Thyroid gland (tissue), 4 donors: ENCODE measurements at regions not wholly inside any gene's neighbourhood (a gene's known extent, or its start where the extent isn't known, plus 50 kb on each side); places are given as distances from the start of the nearest gene placed in this dataset.

Experiments used
- DNase-seq, 2 donors: peaks; one replicate each; pipeline ENCODE4 v3.0.0-alpha.2; 2019
- H3K27ac ChIP-seq, 3 donors: fragments of 200-600 bp; sonication (generic); 1 replicate in 2 of 3; 2 replicates in 1 of 3; pipeline ENCODE4 v1.5.1; 2016 to 2019; ENCODE audit warnings: mild to moderate bottlenecking in 1 of 3, moderate library complexity in 1 of 3
- H3K27me3 ChIP-seq: fragments of 200-600 bp; sonication (generic); one replicate; pipeline ENCODE4 v1.5.1; 2019
- H3K36me3 ChIP-seq, 2 donors: fragments of 200-600 bp; sonication (generic); one replicate each; pipeline ENCODE4 v1.5.1; 2016 to 2019
- H3K4me1 ChIP-seq, 2 donors: fragments of 200-600 bp; sonication (generic); one replicate each; pipeline ENCODE4 v1.5.1; 2017 to 2019
- H3K4me3 ChIP-seq, 3 donors: fragments of 200-600 bp; sonication (generic); replicated peaks in 1 of 3; 1 replicate in 2 of 3; 2 replicates in 1 of 3; pipeline ENCODE4 v1.5.1; 2016; ENCODE audit warnings: mild to moderate bottlenecking in 1 of 3
- H3K9me3 ChIP-seq: fragments of 200-600 bp; sonication (generic); one replicate; pipeline ENCODE4 v1.5.1; 2017
- CTCF ChIP-seq, 6 experiments: fragments of 200-600 bp in 3 of 6; fragments of 450-650 bp in 3 of 6; sonication (generic) in 3 of 6; IDR thresholded peaks; one replicate each; pipeline ENCODE4 v1.5.1; 2016 to 2019; ENCODE audit warnings: antibody characterized with exemption in 6 of 6, mild to moderate bottlenecking in 2 of 6, inconsistent platforms in 1 of 6, moderate library complexity in 1 of 6
- POLR2A ChIP-seq, 2 donors: fragments of 450-650 bp; IDR thresholded peaks; one replicate each; pipeline ENCODE4 v1.6.1; 2017; ENCODE audit warnings: antibody characterized with exemption in 2 of 2, mild to moderate bottlenecking in 2 of 2, moderate library complexity in 1 of 2
- WGBS, 2 donors: methylation state at CpG; one replicate each; pipeline ENCODE4 v1.1.5; 2017; 5-methylcytosine and 5-hydroxymethylcytosine counted together
- intact Hi-C: fragments of 100-400 bp; cut with DNase I; formaldehyde crosslinking; loops from one replicate; pipeline ENCODE4 v1.15.1; 2023

DNA sequence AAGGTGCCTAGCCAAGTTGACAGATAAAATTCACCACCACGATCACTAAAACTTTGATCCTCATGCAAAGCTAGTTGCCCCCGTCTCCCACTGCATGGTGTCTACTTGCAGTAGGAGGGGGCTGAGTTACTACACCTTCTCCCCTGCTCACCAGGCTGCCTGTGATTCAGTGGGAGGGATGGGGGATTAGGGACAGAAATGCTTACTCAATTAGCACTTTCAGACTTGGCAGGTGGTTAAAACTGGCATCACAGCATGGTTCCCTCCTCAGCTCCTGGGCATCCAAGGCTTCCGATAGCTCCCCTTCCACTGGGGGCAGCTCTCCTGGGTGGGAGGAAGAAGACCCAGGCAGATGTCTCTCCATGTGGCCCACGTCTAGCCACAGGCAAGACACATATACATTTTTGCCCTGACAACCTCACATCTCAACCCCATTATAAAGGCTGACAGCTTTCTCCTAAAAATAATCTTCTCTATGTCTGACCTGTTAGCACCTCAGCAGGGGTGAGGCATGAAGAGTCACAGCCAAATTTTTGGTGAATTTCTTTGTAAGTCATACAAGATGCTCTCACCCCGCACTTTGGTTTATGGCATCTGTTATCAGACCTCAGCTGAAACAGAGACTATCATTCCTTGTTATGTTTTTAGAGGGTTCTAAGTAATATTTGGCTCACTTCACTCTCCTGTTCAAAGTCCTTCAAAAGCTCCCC is 369.0 kb downstream of the SV2B start:
- Histone ChIP-seq H3K36me3 (no peaks in the 10 kb centered on the region), H3K27me3 (no peaks in the 10 kb centered on the region), H3K4me1 (no peaks in the 10 kb centered on the region), H3K9me3 (no peaks in the 10 kb centered on the region), H3K4me3 (no peak overlapping the region), H3K27ac (no peak overlapping the region)
- 59 to 64% methylated on average over 4 to 5 of the region's 5 CpGs for WGBS, 2 donors
- DNase-seq = no peak
- intact Hi-C loops = no loop called here
- TF ChIP-seq CTCF (IDR thresholded peaks at IDR 0.05) = no peak
- TF ChIP-seq POLR2A (IDR thresholded peaks at IDR 0.05) = no peak

DNA sequence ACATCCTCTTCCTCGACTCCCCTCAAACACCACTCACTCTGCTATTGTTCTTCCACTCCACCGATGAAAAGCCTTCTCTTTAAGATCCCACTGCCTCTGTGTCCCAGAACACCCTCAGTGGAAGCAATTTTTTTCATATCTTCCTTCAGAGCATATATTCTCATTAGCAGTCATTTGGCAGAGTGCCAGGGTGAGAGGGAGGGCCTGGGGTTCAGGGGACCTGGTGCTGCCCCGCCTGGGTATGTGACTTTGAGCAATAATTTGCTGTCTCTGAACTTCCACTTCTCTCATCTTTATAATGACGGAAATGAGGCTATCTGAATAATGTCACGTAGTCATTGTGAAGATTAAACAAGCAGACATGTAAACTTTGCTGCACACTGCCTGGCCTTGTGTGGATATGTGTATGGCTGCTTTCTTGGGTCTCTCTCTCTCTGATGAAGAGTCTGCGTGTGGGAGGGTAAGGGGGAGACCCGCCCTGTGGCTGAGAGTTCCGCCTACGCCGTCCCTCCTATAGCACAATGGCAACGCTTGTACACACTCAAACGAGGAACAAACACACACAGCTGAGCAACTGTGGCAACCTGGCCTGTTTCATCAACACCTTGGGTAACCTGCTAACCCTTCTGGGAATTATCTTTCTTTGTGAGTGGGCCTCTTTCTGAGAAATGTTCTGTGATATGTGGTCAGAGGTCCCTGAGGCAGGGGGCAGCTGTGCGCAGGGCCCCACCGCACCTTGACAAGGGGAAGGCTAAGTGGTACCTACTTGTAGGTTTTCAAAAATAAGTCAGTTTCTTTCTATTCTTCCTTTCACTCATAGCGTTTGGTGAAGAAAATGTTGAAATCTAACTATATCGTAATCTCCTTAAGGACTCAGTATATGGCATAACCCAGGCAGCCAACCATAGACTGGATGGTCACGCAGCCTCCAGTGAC is 369.8 kb downstream of the SV2B start:
- Histone ChIP-seq H3K4me3 (no peak overlapping the region), H3K36me3 (no peaks in the 10 kb centered on the region), H3K27me3 (no peaks in the 10 kb centered on the region), H3K9me3 (no peaks in the 10 kb centered on the region), H3K4me1 (no peaks in the 10 kb centered on the region), H3K27ac (no peak overlapping the region)
- 67 to 68% methylated on average over 17 of the region's 17 CpGs for WGBS, 2 donors
- TF ChIP-seq POLR2A (IDR thresholded peaks at IDR 0.05) (no peak), CTCF (IDR thresholded peaks at IDR 0.05) (no peak)
- no peak for DNase-seq
- intact Hi-C loops = no loop called here

DNA sequence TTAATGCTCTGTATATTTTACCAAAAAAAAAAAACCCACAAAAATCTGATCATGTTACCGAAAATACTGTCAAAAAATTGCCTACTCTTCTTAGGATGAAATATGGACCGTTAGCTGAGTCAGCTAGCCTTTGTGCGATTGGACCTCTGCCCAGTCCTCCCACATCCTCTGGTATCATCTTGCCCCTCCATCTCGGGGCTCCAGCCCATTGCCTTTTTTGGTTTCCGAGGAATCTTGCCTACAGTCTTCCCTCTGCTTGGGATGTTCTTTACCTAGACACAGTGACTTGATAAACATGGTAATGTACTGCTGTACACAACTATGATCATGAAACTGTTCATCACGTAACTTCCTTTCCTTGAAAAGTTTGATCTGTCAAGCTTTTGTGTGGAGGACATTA is 371.4 kb downstream of the SV2B start:
- H3K27ac ChIP-seq = no peak overlapping the region
- H3K4me3 ChIP-seq = no peak overlapping the region
- no peak for DNase-seq
- no peaks in the 10 kb centered on the region for H3K9me3 ChIP-seq
- peaks cover 3% of the 10 kb centered on the region for H3K27me3 ChIP-seq
- TF ChIP-seq POLR2A (IDR thresholded peaks at IDR 0.05) (no peak), CTCF (IDR thresholded peaks at IDR 0.05) (no peak)
- intact Hi-C loops = no loop called here
- H3K36me3 ChIP-seq = no peaks in the 10 kb centered on the region
- no peaks in the 10 kb centered on the region for H3K4me1 ChIP-seq
- WGBS, 2 donors = 61 to 65% methylated on average over 6 of the region's 6 CpGs

DNA sequence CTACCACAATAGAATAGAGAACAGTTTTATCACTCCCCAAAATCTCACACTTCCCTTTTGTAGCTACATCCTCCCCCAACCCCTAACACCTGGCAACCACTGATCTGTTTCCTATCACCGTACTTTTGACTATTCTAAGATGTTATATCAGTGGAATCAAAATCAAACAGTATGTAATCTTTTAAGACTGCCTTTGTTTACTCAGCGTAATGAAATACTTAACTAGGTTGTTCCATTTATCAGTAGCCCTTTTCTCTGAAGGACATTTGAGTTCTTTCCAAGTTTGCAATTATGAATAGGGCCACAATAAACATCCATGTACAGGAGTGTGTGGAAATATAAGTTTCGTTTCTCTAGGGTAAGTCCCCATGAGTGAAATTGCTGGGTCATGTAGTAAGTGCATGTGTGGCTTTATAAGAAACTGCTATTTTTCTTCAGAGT is 372.3 kb downstream of the SV2B start:
- H3K27me3 ChIP-seq = peaks cover 3% of the 10 kb centered on the region
- DNase-seq = no peak
- no peak overlapping the region for H3K4me3 ChIP-seq
- no peaks in the 10 kb centered on the region for H3K4me1 ChIP-seq
- H3K9me3 ChIP-seq = no peaks in the 10 kb centered on the region
- no peaks in the 10 kb centered on the region for H3K36me3 ChIP-seq
- WGBS, 2 donors = 37 to 41% methylated on average over 3 of the region's 3 CpGs
- intact Hi-C loops = no loop called here
- no peak overlapping the region for H3K27ac ChIP-seq
- TF ChIP-seq POLR2A (IDR thresholded peaks at IDR 0.05) = no peak
- no peak for TF ChIP-seq CTCF (IDR thresholded peaks at IDR 0.05)
